ENCODE measurements at regions not wholly inside any gene's neighbourhood (a gene's known extent, or its start where the extent isn't known, plus 50 kb on each side); places are given as distances from the start of the nearest gene placed in this dataset.

DNA sequence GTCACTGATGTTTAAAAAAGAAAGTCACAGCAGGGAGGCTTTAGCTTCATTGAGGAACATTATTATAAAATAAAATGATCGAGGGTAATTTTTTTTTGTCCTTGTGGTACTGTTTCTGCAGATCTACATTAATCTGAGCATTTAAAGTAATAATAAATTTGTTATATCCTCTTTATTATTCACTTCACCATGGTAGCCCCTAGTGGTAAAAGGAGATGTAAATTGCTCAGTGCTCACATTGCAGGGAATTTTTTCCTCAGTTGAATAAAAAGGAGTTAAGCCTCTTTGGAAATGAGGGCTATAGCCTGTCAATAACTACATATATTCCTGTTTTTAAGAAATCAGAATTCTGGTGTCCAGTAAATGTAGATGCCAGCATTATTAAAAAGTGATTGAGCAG lies 99.7 kb upstream of the VPREB1 start:
- no peak for DNase-seq

DNA sequence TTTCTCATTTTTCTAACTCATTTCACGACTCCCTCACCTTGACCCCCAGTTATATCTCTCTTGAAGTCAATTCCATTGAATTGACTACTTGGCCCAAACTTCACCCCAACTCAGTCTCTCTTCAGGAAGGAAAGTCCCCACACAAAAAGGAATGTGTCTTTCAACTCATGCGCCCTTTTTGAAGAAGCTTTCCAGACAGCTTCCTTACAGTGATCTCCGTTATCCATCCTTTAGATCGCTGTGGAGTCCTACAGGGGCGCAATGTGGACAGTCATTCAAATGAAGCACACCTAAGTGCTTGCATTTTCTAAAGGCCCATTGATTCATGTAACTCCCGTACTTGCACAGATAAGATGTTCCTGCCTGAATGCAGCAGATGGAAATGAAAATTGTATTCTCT lies 101.1 kb upstream of the VPREB1 start:
- DNase-seq = no peak

DNA sequence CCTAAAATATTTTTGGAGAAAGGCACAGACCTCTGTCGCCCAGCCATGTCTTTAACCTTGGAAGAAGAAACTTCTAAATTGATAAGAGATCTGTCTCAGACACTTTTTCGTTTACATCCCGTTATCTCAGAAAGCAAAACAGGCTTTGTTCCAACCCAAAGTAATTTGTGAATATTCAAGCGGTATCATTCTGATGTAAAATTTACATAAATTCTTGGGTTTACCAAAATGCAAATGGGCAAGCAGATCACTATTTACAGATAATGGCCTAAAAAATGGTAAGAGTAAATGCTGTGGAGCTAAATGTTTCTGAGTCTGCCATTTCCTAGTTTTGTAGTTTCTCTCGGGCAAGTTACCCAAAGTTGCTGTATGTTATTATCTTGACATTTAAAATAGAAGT lies 101.9 kb upstream of the VPREB1 start:
- DNase-seq = no peak

DNA sequence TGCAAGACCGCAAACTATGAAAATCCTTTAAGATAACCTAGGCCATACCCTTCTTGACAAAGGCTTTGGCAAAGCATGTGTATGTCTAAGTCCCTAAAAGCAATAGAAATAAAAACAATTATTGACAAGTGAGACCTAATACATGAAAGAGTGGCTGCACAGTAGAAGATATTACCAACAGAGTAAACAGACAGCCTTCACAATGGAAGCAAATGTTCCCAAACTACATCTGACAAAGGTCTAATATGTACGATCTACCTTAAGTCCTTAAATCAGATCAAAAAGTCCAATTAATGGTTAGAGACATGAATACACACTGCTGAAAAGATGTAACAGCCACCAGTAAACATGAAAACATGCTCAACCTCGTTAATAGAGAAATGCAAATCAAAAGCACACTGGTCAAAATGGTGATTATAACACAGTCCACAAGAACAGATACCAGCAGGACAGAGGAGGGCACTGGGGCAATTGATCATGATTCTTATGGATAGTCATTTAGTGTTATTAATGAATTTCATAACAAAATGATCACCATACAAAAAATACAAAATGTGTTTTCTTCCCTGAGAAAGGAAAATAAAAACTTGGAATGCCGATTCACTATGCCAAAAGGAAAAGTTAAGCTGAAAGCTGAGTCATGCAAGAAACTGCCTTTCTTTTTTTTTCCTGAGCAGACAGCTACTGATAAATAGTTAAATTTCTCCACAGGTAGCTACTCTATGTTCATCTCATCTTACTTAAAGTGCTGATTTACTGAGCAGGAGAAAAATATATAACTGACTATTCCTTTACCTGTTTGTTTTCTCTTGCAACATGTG lies 102.6 kb upstream of the VPREB1 start:
- DNase-seq = no peak

DNA sequence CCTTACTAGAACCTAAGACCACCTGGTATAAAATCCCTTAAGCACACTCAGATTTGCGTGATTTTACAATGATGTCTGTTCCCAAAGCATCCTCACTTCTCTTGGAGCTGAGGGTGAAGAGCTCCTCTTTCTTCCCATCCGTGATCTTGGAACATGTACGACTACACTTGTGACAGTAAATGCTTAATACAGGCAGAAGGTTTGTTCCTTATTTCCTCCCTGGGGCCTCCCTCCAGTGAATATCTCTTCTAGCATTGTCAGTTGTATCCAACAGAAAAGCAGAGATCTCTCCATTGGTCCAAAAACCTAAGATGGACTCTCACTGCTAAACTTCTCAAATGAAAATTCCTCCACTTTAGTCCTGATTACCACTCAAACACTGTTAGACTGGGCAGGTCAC lies 103.6 kb upstream of the VPREB1 start:
- DNase-seq = no peak

DNA sequence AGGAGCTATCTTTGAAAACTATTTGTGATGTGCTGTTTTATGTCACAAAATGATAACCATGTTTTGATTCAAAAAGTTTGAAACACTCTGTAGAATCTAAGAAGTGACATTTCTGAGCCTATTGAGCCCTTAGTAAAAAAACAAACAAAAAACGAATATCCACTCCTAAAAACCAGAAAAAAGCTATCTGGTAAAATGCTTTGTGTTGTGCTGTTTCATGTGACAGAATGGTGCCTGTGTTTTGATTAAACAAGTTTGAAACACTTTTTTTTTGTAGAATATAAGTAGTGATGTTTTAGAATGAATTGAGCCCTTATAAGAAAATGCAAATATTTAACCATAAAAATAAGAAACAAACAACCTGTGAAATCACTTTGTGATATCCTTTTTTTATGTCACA lies 105.2 kb upstream of the VPREB1 start:
- no peak for DNase-seq

DNA sequence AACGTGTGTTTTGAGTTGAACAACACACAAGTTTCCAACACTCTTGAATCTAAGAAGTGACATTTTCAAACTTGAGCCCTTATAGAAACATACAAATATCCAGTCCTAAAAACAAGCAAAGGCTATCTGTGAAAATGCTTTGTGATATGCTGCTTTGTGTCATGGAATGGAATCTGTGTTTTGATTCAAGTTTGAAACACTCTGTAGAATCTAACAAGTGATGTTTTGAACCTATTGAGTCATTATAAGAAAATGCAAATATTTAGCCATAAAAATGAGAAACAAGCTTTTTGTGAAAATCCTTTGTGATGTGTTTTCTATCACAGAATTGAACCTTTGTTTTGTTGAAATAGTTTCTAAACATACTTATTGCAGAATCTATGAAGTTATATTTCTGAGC lies 105.7 kb upstream of the VPREB1 start:
- no peak for DNase-seq

DNA sequence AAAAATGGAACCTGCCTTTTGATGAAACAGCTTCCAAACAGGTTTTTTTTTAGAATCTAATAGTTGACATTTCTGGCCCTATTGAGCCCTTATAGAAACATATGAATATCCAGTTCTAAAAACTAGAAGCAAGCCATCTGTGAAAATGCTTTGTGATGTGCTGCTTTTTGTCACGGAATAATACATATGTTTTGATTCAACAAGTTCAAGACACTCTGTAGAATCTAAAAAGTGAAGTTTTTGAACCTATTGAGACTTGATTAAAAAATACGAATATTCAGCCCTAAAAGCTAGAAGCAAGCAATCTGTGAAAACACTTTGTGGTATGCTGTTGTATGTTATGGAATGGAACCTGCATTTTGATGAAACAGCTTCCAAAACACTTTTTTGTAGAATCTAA lies 106.7 kb upstream of the VPREB1 start:
- no peak for DNase-seq

DNA sequence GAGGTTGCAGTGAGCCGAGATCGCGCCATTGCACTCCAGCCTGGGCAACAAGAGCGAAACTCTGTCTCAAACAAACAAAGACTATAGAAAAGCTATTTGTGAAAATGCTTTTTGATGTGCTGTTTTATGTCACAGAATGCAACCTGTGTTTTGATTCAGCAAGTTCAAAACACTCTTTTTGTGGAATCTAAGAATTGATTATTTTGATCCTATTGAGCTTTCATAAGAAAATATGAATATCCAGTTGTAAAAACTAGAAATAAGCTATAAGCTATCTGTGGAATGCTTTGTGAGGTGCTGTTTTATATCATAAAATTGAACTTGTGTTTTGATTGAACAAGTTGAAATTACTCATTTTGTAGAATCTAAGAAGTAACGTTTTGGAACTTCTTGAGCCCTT lies 110.7 kb upstream of the VPREB1 start:
- DNase-seq = no peak

DNA sequence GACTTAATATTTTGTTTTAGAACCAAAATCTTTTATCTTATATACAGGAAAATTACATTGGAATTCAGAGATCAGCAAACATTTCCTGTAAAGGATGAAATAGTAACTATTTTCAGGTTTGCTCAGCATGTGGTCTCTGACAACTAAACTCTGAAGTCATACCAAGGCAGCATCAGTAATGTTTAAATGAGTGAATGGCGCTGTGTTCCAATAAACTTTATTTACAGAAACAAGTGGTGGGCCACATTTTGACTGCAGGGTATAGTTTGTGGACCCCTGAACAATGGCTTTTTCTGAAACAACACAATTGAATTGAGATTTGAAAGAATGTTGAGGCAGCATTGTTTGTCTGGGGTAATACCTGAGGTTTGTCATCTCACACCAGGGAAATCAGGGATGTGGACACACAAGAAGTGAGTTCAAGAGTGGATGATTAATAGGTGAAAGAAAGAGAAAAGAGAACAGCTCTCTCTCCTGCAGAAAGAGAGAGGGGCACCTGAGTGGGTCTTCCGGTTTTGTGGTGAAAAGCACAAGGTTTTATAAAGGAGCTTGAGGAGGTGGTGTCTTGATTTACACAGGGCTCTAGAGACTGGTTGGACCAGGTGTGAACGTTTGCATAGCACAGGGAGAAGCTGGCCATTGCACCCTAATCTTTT lies 113.5 kb upstream of the VPREB1 start:
- DNase-seq = no peak

DNA sequence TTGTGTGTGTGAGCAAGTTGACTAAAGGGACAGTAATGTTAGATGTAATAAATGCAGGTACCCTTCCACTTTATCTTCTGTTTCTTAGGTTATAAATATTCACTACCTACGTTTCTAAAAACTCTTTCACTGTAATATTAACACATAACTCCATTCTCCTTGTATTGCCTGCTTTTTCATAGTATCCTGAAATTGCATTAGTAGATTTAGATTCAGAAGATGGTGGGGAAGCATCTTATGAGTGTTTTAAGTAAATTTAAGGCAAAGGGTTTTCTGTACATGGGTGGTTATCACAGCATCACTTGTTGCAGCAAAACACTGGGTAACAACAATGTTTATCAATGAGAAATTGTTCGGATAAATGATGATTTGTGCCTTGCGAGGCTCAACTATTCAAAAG lies 115.2 kb upstream of the VPREB1 start:
- DNase-seq = no peak

DNA sequence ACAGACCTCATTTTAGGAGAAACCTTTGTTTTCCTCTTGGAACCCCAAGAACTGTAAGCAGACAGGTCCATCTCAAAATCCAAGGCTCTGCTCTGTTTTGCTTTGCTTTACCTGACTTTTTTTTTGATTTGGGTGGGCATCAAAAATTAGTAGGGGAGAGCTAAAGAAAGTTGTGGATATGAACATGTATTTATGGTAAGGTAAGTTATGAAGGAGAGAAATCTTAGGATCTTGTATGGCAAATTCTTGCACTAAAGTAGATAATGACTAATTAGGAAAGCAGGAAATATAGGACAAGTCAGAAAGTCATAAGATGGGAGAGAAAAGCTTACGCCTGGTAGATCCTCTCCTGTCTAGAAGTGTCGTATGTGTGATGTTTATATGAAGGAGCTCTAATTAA lies 116.1 kb upstream of the VPREB1 start:
- DNase-seq = no peak

DNA sequence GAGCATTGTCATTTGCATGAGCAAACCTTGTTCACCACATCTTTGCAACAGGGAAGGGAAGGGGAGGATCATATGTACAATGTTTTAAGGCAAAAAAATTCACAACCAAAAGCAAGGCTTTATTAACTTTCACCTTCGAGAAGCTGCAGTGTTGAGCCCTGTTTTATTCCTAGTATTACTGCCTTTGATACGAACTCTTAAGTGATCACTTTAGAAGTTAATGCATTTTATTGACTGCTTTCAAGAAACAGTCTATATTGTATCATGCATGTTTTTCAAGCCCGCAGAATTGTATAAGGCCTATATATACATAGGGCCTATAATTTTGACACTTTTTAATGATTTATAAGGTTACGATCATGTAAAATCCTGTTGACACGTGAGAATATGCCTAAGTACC lies 117.5 kb upstream of the VPREB1 start:
- DNase-seq = no peak

DNA sequence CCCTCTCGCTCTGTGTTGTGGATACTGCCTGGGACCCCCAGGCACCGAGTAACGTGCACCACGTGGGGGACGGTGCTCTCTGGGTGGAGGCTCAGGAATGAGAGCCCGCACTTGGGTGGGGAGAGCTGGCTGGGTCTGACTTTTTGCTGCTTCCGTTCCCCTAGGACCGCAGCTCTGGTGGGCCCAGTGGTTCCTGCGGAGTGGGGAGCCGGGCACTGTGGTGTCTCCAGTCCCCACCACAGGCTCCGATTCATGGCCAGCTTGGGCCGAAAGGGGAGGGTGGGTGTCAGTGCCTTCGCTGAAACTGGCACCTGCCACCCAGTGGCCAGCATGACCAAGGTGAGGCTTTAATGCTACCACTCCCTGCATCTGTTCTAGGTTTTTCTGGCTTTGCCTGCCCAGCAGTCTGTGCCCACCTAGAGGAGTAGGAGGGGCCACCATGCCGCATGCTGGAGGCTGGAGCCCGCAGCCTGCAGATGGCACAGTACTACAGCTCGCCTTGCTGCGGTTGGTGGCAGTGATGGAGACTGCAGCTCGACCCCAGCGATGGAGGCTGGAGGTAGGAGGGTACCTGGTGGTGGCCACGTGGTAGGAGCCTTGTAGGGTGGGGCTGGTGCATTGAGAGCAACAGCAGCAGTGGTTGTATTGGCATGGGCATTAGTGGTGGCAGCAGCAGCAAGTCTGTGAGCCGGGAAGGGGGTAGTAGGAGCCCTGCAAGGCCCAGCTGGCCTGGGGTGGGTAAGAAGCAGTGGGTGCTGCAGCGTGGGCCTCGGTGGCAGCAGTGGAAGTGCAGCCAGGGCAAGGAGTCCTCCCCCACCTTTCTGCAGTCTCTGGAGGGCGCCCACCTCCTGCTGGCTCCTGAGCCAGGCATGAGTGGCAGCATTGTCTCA lies 118.8 kb upstream of the VPREB1 start:
- no peak for DNase-seq

DNA sequence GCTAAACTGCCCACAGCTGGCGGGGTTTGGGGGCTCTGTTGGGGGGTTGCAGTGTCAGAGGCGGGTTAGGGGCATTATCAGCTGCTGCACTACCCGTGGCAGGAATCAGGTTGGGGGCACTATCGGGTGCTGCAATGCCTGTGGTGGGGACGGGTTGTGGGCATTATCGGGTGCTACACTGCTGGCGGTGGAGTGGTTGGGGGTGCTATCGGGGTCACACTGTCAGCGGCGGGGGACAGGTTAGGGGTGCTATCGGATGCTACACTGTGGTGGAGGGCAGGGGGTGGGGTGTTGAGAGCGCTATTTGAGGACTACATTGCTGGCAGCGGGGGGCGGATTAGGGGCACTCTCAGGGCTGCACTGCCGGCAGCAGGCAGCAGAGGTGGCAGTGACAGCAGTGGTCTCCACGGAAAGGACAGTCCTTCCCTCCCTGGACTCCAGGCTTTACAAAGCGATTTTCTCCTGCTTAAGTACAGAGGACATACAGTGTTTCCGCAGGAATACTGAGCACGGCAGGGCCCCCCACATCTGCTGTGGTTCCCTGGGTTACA lies 119.5 kb upstream of the VPREB1 start:
- no peak for DNase-seq

DNA sequence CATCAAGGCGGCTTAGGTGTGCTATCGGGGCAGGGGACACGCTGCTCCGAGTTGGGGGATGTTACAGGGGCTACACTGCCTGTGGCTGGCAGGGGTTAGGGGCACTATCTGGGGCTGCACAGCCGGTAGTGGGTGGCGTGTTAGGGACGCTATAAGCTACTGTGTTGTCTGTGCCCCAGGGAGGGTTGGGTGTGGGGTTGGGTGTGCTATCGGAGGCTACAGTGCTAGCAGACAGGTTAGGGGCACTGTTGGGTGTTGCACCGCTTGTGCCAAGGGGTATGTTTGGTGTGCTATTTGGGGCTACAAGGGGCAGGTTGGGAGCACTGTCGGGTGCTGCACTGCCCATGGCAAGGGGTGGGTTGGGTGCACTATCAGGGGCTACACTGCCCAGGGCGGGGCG lies 120.2 kb upstream of the VPREB1 start:
- DNase-seq = no peak

DNA sequence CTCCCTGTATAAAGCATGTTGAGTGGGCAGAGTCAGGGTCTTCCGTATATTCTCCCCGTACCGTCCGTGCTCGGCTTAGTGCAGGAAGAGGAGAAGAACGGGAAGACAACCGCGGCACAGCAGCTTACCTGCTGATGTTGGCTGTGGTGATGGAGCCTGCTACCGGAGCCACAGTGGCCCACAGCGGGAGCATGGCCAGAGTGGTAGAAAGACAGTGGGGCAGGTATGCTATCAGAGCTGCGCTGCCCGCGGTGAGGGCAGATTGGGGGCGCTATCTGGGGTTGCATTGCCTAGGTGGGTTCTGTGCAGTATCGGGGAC lies 120.7 kb upstream of the VPREB1 start:
- no peak for DNase-seq

DNA sequence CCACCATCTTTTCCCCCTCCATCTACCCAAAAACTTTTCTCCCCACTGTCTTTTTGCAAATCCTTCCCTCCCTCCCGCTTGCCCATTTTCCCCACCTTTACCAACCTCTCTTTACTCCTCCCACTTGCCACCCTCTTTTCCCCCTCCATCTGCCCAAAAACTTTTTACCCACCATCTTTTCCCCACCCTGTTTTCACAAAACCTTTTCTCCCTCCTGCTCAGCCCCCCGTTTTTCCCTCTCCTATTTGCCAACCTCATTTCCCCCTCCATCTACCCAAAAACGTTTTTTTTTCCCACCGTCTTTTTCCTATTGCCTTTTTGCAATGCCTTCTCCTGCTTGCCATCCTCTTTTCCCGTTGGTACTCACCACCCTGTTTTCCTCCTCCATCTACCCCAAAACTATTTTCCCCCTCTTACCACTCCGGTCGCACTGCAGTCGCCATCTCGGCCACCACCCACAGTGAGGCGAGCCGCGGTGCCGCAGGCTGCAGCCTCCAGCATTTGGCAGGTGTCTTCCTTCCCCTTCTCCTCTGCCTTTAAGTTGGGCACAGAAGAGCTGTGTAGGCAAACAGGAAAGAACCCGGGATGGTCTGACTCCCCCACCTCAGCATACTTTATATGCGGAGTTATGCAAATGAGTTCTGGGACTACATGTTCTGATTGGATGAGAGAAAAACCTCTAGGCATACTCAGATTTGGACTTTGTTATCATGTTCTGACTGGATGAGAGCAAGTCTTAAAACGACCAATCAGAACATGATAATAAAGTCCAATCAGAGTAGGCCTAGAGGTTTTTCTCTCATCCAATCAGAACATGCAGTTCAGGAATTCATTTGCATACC lies 121.2 kb upstream of the VPREB1 start:
- DNase-seq = peak; percentile 81 to 88

DNA sequence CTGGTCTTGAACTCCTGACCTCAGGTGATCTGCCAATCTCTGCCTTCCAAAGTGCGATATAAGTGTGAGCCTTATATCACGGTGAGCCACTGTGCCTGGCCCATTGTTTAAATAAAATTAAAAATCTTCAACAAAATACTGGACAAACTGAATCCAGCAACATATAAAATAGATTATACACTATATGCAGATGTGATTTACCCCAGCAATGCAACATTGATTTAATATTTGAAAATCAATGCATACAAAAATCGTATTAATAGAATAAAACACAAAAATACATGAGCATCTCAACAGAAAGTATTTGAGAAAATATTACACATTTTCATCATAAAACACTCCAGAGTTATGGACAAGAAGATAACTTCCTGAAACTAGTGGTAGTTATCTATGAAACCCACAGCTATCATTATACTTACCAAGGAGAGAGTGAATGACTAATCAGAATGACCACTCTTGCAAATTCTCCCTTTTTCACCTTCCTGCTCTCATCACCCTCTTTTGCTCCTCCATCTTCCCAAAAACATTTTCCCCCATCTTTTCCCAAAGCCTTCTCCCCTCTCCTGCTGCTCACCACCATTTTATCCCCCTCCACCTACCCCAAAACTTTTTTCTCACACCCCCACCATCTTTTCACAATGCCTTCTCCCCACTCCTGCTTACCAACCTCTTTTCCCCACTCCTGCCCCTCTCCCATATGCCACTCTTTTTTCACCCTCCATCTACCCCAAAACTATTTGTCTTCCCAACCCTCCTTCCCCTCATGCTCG lies 122.1 kb upstream of the VPREB1 start:
- DNase-seq = no peak

DNA sequence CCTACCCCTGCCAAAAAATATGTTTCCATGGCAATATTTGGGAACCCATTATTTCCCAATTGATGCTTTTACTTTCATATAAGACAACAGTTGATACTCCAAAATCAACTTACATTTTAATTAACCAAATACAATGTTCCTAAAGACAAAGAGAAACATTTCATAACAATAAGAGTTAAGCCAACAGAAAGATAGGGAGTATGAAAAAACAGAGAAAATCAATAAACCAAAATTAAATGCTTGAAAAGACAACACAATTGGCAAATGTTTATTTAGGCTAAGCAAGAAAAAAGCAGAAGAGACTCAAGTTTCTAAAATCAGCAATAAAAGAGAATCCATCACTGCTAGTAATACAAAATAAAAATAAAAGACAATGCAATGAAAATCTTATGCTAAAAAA lies 123.1 kb upstream of the VPREB1 start:
- DNase-seq = no peak

DNA sequence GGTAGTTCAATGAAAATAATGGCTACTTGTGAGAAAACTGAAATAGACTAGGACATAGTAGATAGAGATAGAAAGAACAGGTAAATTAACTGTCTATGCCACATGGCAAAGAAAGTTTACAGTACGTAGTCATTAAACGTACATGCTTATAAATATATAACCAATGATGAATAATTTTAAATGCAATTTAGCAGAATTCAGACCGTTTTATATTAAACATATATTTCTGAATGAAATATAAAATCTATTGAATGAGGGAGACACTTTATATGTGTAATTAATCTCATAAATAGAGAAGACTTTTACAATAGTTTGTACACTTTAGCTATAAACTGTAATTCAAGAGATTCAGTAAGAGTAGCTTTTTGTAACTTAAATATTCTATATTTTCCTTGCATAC lies 124.4 kb upstream of the VPREB1 start:
- no peak for DNase-seq

DNA sequence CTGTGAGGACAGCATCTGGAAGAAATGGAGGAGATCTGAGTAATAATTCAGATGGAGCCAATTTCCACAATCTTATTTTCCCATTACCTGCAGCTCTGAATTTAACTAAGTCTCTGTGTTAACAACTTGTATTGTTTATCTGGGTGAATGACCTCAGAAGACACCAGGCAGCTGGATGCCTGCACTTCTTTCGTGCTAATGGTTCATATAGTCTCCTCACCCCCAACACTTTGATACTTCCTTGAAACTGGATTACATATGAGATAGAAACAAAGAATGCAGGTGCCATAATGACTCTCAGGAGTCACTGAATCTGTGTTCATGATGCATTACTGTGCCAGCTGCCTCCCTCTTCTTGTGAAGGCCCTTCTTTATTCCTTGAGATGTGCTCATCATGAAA lies 125.6 kb upstream of the VPREB1 start:
- DNase-seq = no peak

Measured in NCI-H1930 (cell line).